Mucosa of gallbladder (tissue), 1 donor: ENCODE measurements at regions not wholly inside any gene's neighbourhood (a gene's known extent, or its start where the extent isn't known, plus 50 kb on each side); places are given as distances from the start of the nearest gene placed in this dataset.

Source experiments
- DNase-seq: peaks from one replicate; pipeline ENCODE4 v3.0.0-alpha.2; 2020; ENCODE audit warnings: low spot score
- donor health status: DM: no; HTN: no; CAD: no.

DNA sequence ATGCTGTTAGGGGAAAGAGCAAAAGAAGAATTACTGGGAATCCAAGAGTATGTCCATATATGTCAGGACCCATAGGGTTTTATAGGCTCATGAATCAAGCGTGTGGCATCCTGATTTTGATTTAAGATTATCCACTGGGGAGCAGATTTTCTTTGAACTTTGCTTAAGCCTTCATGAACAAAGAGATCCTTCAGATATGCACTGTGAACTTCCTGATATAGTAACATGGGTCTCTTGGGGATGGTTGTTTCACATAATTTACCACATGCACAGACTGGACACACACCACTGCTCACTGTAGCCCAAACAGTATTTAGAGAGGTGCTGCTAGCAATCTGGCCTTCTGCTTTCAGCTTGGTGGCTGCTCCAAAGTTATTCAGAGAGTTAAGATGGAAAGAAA is 200.9 kb upstream of the ZPLD1 start:
- DNase-seq = no peak

DNA sequence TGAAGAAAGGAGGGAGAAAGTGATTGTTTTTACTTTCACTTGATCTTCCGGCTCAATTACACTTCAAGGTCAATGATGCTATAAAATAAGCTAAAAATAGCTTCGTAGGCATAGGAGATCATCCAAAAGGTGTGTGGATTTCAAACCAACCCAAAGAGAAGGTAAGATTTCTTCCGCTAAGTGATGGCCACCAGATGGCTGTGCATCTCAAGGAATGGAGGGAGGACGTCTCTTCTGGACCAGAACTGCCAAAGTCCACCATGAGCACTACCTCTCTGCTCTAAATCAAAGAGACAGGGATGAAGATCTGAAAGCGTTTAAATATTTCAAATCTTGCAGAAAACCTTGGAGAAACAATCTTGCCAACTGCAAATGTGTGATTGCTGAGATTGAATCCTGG is 199.1 kb upstream of the ZPLD1 start:
- no peak for DNase-seq

DNA sequence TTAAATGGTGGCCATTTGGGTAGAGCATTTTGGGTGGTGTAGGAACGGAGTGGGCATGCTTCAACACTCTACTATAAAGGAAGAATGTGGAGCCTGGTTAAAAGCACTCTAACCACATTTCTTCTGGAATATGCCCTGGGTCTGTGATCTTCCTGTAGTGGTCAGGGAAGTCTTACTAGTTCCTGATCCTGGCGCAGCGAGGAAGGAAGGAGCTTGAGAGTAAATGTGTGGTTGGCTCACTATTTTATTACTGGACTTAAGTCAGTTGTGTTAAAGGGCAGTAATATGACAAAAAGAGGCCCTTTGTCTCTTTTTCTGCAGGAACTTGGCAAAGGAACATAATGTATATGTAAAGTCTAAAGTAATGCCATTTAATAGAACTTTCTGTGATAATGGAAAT is 197.6 kb upstream of the ZPLD1 start:
- no peak for DNase-seq

DNA sequence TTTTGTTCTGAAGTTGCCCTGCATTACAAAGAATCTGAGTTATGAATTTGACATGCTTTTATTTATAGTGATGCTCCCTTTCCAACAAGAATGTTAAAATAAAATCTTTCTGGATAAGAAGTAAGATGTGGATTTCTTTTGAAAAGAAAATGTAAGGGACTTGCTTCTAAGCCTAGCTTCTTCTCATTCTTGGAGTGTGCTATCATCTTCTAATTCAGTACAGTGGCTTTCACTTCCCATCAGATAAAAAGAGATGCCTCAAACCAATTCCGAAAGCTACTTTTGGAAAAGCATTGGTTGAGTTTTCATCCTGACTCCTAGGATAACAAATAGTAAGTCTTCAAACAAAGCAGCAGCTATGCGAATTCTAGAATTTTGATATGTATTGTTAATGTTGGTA is 197.0 kb upstream of the ZPLD1 start:
- no peak for DNase-seq

DNA sequence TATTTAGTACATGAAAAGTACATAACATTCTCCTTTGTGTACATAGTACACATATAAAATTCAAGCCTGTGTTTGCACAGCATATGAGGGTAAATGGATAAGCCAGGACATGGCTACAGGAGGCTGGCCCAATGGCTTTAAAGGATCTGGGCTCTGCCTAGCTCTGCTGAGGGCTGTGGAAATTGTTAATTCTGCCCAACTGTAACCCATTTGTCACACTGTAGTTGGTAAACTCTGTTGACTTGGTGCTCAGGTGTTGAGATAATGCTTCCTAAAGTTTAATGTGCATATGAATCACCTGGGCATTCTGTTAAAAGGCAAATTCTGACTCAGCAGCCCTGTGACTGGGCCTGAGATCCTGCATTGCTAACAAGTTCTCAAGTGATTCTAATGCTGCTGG is 196.5 kb upstream of the ZPLD1 start:
- DNase-seq = no peak

DNA sequence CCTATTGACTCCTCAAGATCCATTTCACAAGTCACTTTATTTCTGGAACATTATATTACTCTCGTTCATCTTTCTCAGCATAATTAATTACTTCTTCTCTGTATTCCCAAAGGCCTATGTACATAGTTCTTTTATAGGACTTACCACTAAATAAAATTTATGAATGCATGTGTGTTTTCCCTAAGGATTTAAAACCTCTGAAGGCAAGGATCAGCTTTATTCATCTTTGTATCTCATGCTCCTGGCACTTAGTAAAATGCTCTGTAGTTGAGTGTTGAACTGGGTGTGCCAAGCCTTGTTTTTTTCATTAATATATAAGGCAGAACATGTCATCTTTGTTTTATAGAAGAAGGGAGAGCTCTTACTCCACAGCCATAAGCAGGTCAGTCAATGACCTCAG is 194.1 kb upstream of the ZPLD1 start:
- DNase-seq = no peak

DNA sequence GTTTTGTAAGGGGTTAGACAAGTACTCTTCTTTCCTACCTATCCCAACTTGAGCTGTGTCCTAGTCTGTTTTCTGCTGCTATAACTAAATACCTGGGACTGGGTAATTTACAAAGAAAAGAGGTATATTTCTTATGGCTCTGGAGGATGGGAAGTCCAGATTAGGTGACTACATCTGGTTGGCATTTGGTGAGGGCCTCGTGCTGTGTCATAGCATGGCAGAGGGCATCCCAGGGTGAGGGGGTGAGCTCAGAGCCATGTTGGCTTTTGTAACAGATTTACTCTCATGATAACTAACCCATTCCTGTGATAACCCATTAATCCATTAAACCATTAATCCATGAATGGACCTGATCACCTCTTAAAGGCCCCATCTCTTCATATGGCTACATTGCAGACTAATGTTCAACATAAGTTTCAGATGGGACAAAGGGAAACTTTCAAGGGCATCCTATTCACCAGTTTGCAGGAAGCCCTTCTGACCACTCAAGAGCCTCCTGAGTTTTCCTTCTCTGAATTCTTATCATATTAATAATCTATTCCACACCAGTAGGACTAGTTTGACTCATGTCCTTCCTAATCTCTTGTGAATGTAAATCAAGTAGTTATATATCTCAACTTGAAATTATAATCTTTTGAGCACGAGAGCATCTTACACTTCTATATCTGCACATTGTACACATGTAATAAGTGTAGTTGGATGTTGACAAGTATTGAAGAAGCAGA is 185.7 kb upstream of the ZPLD1 start:
- no peak for DNase-seq

DNA sequence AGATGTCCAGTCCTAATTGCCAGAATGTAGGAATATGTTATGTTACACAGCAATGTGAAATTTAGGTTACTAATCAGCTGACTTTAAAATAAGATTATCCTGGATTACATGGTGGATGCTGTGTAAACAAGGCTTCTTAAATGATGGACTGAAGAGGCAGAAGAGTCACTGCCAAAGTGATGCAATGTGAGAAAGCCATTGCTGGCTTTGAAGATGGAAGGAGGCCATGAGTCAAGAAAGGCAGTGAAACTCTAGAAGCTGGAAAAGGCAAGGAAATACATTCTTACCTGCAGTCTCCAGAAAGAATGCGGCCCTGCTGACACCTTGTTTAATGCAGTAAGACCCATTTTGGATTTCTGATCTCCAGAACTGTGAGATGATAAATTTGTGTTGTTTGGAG is 179.1 kb upstream of the ZPLD1 start:
- no peak for DNase-seq

DNA sequence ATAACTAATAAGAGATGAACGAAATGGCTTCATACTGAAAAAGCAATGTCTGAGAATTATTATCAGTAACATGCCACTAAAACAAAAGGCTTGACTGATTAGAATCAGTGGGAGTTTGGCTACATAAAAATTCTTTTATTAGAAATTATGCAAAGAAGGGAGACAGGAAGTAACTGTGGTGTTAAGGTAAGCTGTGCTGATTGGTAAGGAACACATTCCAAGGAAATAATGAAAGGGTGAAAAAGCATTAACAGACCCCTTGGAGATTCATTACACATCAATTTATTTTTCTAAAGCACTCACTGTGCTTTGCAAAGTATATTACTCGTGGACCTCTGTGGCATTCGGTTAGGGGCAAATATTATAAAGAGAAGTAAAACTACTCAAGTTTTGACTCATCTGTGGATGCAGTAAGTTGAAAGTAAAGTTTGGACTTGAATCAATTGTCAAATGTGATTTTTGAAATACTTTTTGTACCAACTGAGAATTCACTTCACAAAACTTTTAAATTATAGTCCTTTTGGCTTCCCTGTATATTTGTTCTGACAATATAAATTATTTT is 176.1 kb upstream of the ZPLD1 start:
- DNase-seq = no peak

DNA sequence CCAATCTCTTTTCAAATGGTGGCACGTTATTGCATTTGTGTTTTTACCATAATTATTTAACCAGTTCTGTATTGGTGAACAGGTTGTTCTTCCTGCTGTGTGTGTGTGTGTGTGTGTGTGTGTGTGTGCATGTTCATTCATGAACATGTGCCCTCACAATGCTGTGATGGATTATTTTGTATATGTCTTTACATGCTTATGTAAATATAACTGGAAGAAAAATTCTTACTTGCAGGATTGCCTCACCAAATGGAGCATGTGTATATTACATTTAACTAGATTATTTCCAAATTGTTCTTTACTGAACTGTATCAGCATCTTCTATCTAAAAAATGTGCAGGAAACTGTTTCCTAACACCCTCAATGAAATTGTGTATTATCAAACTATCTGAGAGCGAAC is 175.2 kb upstream of the ZPLD1 start:
- DNase-seq = no peak

DNA sequence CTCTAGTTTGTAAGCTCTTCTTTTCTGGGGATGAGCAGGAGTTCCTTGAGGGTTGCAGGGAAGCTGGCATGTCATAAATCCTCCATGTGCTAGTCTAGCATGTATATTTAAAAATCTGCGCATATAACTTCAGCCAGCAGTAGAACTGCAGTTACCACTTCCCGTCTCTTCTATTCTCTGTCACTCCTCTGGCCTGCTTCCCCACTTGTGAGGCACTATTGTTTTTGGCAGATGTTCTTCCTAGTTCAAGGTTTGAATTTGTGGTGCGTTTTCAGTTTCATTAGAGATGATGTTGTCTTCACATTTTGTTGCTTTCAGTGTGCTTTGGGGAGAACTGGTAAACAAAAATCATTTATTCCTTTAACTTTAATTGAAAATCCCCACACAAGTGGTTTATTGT is 169.1 kb upstream of the ZPLD1 start:
- DNase-seq = no peak

DNA sequence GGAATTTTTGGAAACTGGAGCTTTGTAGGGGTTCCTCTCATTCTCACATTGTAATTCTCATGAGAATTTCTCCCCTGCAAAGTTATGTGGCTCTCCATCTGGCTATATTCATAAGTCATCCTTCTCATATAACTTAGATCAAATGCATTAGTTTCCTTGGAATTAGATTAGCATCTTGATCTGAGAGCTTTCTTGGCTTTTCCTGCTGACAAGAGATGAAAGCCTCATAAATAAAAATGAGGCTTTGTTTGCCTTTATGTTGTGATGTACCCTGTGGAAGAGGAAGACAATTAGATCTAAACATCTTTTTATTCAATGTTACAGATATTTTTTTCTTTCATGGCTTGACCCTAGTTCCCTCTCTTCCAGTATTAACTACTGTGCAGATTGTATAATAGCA is 165.4 kb upstream of the ZPLD1 start:
- DNase-seq = no peak

DNA sequence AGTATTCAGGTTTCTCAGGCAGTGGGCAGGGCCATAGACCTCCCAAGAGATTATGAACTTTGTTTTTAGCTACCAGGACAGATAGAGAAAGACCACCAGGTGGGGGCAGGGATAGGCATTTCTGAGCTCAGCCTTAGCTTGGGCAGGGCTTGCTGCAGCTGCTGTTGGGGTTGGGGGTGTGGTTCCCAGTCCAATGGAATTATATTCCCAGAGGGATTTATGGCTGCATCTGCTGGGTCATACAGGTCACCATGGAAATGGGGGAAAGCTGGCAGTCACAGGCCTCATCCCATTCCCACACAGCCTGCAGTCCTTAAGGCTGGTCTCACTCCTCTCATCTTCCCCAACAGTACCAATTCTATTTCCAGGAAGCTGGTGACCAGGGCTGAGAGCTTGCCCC is 144.6 kb upstream of the ZPLD1 start:
- no peak for DNase-seq

DNA sequence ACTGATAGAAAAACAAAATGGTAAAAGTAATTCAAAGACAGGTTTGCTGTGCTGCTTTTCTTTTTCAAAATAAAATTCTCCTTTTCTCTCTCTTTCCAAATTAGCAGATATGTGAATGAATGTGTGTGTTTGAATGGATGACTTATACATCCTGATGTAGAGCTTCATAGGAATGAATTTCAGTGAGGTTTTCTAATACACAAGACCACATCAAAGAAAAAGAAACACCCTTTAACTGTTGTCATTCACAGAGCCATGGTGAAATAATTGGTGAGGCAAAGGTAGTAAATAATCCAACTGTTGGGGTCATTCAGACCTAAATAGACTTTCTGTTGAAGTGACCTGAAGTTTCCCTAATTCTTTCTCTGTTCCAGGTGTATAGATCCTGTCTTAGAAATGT is 139.1 kb upstream of the ZPLD1 start:
- DNase-seq = no peak

DNA sequence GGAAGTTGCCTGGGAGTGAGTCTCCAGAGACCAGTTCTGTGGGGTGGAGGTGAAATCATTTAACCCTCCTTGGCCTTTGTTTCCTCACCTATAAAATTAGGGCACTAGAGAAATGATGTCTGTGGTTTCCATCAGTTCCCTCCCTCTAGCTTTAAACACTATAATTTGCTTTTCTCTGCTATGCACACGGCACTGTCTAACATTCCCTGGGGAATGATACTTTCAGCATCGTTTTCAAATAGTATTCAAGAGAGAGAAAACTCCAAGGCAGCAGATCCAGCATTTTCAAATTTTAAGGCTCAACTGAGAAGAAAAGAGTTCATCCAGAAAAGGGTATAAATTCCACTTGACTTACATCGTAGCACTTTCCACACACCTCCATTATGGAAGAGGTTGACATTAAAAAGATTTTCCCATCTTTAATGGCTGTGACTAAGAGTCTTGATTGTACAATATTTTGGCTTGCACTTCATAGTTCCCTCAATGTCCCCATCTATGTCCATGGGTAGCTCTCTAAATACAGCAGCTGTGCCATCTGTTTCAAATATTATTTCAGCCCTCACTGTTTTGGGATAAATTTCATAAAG is 137.7 kb upstream of the ZPLD1 start:
- DNase-seq = no peak

DNA sequence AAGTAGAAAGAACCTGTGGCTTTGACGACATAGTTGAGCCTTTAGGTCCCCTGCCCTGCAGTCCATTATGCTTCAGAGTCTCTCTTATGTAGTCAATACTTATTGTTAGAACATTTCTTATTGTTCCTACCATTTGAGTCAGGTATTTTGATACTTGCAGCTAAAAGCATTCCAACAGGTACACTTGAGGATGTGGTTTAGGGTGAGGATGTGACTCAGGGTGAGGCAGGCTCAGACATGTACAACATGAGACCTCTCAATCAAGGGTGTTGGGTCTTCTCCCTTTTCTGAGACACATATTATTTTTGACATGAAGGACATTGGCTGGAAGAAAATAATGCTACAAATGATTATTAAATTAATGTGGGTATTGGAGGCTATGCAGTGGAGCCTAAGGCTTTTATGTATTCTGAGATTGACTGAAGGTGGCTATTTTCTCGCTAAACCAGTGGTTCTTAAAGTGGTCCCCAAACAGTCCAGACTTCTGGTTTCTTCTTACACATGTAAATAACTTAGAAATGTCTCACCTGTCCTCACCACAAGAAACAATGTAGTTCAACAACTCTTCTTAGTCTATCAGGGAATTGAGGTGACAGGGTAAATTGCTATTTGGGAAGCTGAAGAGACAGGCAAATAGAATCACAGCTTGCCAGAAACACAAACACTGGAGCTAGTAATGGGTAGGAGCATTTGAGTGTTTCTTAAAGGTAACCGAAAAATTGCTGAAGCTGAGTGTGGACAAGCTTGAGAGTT is 135.5 kb upstream of the ZPLD1 start:
- DNase-seq = no peak

DNA sequence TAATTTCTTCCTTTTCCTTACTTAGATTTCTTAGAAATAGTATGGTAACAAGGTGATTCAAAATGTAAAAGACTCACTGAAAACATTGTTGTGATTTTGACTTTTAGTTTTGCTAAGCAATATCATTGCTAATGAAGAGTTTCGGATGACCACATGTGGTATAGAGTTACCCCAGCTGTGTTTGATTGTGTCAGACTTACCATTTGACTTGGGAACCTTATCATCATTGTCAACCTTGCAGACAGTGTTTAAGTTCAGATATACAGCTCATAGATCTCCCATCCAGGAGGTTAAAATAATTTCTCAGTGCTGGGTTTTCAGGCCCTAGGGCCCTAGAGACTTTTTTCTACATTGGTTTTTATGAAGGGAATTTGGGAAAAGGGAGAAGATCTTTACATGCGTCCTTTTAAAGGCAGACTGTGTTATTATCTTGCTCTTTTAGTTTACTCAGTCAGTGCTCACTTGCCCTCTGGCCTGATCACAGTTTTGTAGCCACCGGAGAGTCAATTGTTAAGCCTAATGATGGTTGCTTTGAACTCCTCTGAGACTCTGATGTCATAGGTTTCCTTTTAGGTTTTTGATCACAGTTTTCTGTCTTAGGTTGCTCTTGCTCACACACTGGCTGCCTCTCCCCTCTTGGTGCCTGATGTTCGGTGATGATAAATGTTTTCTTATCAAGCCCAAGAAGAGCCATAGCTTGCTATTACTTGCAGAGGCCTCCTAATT is 133.5 kb upstream of the ZPLD1 start:
- DNase-seq = no peak

DNA sequence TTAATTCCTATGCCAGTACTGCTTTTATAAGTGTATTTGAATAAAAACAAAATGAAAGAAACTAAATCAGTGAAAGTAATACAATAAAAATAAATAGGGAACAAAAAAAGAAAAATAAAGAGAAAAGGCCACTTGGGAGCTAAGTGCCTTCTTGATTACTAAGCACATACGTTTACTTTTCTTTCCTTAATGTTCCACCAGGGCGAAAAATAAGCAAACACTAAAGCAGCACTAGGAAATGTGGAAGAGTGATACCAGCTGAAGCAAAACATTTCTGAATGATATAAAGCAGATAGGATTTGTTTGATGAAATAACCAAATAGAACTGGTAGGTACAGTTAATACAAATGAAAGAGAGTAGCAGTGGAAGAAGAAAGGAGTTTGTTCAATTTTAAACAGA is 132.8 kb upstream of the ZPLD1 start:
- no peak for DNase-seq

DNA sequence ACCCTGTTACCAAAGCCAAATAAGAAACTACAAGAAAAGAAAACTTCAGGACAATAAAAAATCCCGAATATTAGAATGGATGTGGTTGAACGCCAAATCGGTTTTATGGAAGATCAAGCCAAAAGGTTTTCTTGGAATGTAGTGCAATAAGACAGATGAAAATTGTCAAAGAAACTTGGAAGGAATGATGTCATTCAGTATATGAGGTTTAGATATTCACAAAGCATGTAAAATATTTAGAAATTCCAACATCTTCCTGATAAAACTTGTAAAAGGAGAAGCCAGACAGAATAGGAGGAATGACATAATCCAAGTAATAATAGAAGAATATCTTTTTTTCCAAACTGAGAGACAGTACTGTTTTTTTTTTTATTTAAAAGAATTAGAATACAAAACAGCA is 130.3 kb upstream of the ZPLD1 start:
- no peak for DNase-seq

DNA sequence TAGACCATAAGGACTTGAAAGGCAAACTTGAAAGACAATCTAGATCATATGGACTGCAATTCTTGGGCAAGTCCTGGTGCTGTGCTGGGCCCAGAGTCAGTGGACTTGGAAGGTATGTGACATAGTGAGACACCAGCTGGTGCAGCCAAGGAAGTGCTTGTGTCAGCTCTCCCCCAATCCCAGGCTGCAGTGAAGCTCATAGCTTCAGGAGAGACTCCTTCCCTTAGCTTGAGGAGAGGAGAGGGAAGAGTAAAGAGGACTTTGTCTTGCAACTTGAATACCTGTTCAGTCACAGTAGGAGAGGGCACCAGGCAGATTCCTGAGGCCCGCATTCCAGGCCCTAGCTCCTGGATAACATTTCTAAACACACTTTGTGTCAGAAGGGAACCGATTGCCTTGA is 127.4 kb upstream of the ZPLD1 start:
- DNase-seq = no peak

DNA sequence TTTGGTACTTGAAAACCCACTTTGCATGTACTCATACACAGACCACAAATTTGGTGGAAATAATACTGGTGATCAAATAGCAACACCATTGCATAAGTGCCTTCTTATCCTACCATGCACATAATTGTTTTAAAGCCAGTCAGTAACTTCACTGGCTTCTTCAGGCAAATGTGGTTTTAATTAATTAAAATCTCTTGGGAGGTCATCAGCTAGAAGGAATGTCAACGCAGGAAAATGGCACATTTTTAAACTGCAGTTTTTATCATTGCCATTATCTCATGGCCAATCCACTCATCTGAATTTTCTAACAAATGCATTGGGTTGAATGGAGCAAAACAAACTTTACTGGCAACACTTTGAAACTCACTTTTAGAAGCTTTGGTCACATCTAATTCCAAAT is 105.7 kb upstream of the ZPLD1 start:
- DNase-seq = no peak

DNA sequence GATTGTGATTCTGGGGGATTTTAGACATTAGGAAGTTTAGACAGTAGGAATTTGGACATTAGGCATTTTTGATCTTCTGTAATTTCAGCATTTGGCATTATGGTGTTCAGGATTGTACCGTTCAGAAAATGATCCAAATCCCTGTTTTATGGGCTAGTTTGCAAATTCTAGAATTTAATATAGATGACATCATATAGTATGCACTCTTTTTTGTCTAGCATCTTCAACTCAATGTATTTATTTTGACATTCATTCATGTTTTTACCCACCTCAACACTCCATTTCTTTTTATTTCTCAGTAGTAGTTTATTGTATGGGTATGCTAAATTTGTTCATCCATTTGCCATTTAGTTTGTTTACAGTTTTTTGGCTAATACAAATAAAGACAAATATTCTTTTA is 105.3 kb upstream of the ZPLD1 start:
- DNase-seq = no peak
